ENCODE measurements at regions not wholly inside any gene's neighbourhood (a gene's known extent, or its start where the extent isn't known, plus 50 kb on each side); places are given as distances from the start of the nearest gene placed in this dataset.

DNA sequence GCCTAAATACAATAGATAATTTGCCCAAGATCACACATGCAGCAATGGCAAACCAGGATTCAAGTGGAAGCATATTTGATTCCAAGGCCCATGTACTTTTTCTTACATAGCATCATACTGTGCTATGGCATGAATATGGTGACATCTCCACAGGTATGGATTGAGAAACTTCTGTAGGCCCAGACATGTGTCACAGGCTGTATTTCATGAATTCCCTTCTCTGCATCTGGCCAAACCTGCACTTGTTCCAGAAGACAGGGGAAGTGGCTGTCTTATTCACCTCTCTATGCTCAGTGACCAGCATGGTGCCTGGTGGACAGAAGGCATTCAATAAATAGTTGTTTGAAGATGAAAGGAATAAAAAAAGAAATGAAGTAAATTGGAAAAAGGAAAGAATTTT lies 77.3 kb upstream of the TMEM164 start:
- TF ChIP-seq, protein P1, sequence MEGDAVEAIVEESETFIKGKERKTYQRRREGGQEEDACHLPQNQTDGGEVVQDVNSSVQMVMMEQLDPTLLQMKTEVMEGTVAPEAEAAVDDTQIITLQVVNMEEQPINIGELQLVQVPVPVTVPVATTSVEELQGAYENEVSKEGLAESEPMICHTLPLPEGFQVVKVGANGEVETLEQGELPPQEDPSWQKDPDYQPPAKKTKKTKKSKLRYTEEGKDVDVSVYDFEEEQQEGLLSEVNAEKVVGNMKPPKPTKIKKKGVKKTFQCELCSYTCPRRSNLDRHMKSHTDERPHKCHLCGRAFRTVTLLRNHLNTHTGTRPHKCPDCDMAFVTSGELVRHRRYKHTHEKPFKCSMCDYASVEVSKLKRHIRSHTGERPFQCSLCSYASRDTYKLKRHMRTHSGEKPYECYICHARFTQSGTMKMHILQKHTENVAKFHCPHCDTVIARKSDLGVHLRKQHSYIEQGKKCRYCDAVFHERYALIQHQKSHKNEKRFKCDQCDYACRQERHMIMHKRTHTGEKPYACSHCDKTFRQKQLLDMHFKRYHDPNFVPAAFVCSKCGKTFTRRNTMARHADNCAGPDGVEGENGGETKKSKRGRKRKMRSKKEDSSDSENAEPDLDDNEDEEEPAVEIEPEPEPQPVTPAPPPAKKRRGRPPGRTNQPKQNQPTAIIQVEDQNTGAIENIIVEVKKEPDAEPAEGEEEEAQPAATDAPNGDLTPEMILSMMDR (IDR thresholded peaks at IDR 0.05) = no peak
- no peak for TF ChIP-seq POLR2A (IDR thresholded peaks at IDR 0.05)
